ENCODE measurements at regions not wholly inside any gene's neighbourhood (a gene's known extent, or its start where the extent isn't known, plus 50 kb on each side); places are given as distances from the start of the nearest gene placed in this dataset.

DNA sequence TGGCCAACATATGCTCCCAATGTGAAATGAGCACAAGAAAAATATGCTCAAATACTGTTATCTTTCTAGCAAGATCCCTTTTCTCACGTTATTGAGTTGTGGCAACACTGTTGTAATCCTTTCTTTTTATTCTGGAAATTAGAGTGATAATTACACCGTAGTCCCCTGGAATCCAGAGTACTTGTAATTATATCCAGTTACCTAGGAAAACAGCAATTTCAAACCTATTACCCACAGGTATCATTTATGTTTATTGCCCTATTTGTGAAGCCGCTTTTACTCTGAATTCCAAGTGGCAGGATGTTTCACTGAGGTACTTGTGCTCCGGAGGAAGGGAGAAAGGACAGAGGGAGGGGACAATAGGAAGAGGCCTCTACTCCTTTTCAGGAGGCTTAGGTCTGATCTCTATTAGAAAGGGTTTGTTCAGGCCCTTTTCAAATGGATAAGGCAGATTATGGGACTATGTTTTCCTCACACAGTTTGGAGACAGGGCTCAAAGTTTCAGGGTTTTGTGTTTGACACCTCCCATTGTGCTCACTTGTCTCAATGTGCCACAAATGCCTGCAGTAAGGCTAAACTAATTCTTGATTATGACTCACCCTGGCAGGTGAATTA is 646.6 kb downstream of the TUSC7 start:
- H3K9ac ChIP-seq: no peak overlapping the region
- no peak overlapping the region for H3K4me3 ChIP-seq (IDR thresholded peaks at IDR 0.05; ENCODE audit: insufficient read depth, low read depth, low read length)
- no peaks in the 10 kb centered on the region for H3K79me2 ChIP-seq (ENCODE audit: insufficient read depth, low read depth)
- H2AFZ ChIP-seq (ENCODE audit: low read depth): no peak overlapping the region
- TF ChIP-seq, protein P1, sequence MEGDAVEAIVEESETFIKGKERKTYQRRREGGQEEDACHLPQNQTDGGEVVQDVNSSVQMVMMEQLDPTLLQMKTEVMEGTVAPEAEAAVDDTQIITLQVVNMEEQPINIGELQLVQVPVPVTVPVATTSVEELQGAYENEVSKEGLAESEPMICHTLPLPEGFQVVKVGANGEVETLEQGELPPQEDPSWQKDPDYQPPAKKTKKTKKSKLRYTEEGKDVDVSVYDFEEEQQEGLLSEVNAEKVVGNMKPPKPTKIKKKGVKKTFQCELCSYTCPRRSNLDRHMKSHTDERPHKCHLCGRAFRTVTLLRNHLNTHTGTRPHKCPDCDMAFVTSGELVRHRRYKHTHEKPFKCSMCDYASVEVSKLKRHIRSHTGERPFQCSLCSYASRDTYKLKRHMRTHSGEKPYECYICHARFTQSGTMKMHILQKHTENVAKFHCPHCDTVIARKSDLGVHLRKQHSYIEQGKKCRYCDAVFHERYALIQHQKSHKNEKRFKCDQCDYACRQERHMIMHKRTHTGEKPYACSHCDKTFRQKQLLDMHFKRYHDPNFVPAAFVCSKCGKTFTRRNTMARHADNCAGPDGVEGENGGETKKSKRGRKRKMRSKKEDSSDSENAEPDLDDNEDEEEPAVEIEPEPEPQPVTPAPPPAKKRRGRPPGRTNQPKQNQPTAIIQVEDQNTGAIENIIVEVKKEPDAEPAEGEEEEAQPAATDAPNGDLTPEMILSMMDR (conservative IDR thresholded peaks at IDR 0.05; ENCODE audit: low read depth, low read length): no peak
- H4K20me1 ChIP-seq (ENCODE audit: insufficient read depth): no peaks in the 10 kb centered on the region
- no peaks in the 10 kb centered on the region for H3K4me1 ChIP-seq (ENCODE audit: low read depth, poor library complexity, severe bottlenecking)
- no peaks in the 10 kb centered on the region for H3K27me3 ChIP-seq (ENCODE audit: insufficient read depth, low read depth)
- H3K27ac ChIP-seq: no peak overlapping the region
- no peak overlapping the region for H3K4me2 ChIP-seq
- no peaks in the 10 kb centered on the region for H3K36me3 ChIP-seq (ENCODE audit: insufficient read depth)

- no peaks in the 10 kb centered on the region for H3K36me3 ChIP-seq (ENCODE audit: insufficient read depth)
These were observed 649.2 kb downstream of the TUSC7 start for GRCh38 chr3:117358717-117359314.

DNA sequence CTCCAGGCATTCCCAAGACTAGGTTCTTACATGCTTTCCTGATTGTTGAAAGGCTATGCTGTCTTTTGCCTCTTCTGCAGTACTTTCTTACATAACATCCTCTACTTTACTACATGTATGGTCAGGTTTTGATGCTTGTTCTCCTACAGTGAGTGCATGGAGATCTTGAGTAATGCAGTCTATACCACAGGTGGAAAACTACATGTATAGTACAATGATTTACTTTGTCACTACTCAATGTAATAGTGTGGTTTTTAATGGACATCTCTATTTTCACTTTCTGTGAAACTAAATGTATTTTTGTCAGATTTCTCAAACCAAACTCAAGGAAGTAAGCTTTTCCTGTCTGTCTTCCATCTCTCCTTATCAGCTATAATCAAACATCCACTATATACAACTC is 657.0 kb downstream of the TUSC7 start:
- Histone ChIP-seq H3K4me1 (ENCODE audit: low read depth, poor library complexity, severe bottlenecking) (no peaks in the 10 kb centered on the region), H3K4me3 (IDR thresholded peaks at IDR 0.05; ENCODE audit: insufficient read depth, low read depth, low read length) (no peak overlapping the region), H2AFZ (ENCODE audit: low read depth) (no peak overlapping the region), H4K20me1 (ENCODE audit: insufficient read depth) (no peaks in the 10 kb centered on the region), H3K9ac (no peak overlapping the region), H3K27me3 (ENCODE audit: insufficient read depth, low read depth) (no peaks in the 10 kb centered on the region), H3K79me2 (ENCODE audit: insufficient read depth, low read depth) (no peaks in the 10 kb centered on the region), H3K36me3 (ENCODE audit: insufficient read depth) (no peaks in the 10 kb centered on the region), H3K27ac (no peak overlapping the region), H3K4me2 (no peak overlapping the region)
- TF ChIP-seq, protein P1 (conservative IDR thresholded peaks at IDR 0.05; ENCODE audit: low read depth, low read length): no peak

More at GRCh38 chr3:117358717-117359314, 649.2 kb downstream of the TUSC7 start:
- no peaks in the 10 kb centered on the region for H4K20me1 ChIP-seq (ENCODE audit: insufficient read depth)
- no peaks in the 10 kb centered on the region for H3K27me3 ChIP-seq (ENCODE audit: insufficient read depth, low read depth)
- no peak overlapping the region for H3K9ac ChIP-seq
- no peak overlapping the region for H3K4me2 ChIP-seq
- TF ChIP-seq, protein P1 (conservative IDR thresholded peaks at IDR 0.05; ENCODE audit: low read depth, low read length): no peak
- H2AFZ ChIP-seq (ENCODE audit: low read depth): no peak overlapping the region
- H3K79me2 ChIP-seq (ENCODE audit: insufficient read depth, low read depth): no peaks in the 10 kb centered on the region
- H3K27ac ChIP-seq: no peak overlapping the region
- no peak overlapping the region for H3K4me3 ChIP-seq (IDR thresholded peaks at IDR 0.05; ENCODE audit: insufficient read depth, low read depth, low read length)
- H3K4me1 ChIP-seq (ENCODE audit: low read depth, poor library complexity, severe bottlenecking): no peaks in the 10 kb centered on the region

DNA sequence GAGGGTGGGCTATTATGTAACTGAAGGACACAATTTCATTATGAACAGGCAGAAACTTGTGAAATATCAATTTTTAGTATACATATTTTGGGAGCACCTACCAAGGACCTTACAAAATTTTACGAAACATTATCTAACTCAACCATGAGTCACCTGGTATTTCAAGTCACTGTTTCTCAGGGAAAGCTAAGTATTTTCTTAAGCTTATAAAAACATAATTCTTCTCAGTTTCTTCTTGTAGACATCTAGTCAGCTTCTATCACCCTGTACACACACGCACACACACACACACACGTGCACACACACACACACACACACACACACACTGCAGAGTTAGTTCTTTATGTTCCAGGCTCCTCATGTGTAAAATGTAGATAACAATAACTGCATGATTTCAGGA is 658.3 kb downstream of the TUSC7 start:
- no peaks in the 10 kb centered on the region for H3K4me1 ChIP-seq (ENCODE audit: low read depth, poor library complexity, severe bottlenecking)
- H3K36me3 ChIP-seq (ENCODE audit: insufficient read depth): no peaks in the 10 kb centered on the region
- no peak overlapping the region for H3K4me2 ChIP-seq
- no peaks in the 10 kb centered on the region for H3K27me3 ChIP-seq (ENCODE audit: insufficient read depth, low read depth)
- no peak overlapping the region for H2AFZ ChIP-seq (ENCODE audit: low read depth)
- no peaks in the 10 kb centered on the region for H3K79me2 ChIP-seq (ENCODE audit: insufficient read depth, low read depth)
- no peaks in the 10 kb centered on the region for H4K20me1 ChIP-seq (ENCODE audit: insufficient read depth)
- no peak overlapping the region for H3K27ac ChIP-seq
- TF ChIP-seq, protein P1 (conservative IDR thresholded peaks at IDR 0.05; ENCODE audit: low read depth, low read length): no peak
- no peak overlapping the region for H3K4me3 ChIP-seq (IDR thresholded peaks at IDR 0.05; ENCODE audit: insufficient read depth, low read depth, low read length)
- H3K9ac ChIP-seq: no peak overlapping the region

All from KMS-11 (cell line).